Prostate gland (tissue), 2 donors: ENCODE measurements at regions not wholly inside any gene's neighbourhood (a gene's known extent, or its start where the extent isn't known, plus 50 kb on each side); places are given as distances from the start of the nearest gene placed in this dataset.

Experiments
- DNase-seq: peaks from one replicate; pipeline ENCODE4 v3.0.0-alpha.2; 2019; ENCODE audit warnings: low spot score
- H3K27ac ChIP-seq, 2 donors: fragments of 200-600 bp; sonication (generic); 2 replicates each; pipeline ENCODE4 v1.5.1; 2017 to 2019
- H3K27me3 ChIP-seq: fragments of 200-600 bp; sonication (generic); replicated peaks from 2 replicates; pipeline ENCODE4 v1.5.1; 2019; ENCODE audit not compliant: insufficient read depth
- H3K36me3 ChIP-seq, 2 donors: fragments of 200-600 bp; sonication (generic); 1 replicate in 1 of 2; 2 replicates in 1 of 2; pipeline versions ENCODE4 v1.5.1 to v1.8.1; 2017 to 2019
- H3K4me1 ChIP-seq: fragments of 200-600 bp; sonication (generic); replicated peaks from 2 replicates; pipeline ENCODE4 v1.5.1; 2019
- H3K4me3 ChIP-seq, 2 donors: fragments of 200-600 bp; sonication (generic); 2 replicates each; pipeline ENCODE4 v1.5.1; 2017 to 2019
- H3K9me3 ChIP-seq: fragments of 200-600 bp; sonication (generic); 2 replicates; pipeline ENCODE4 v1.5.1; 2017
- POLR2A ChIP-seq: fragments of 450-650 bp; IDR thresholded peaks from one replicate; pipeline ENCODE4 v1.6.1; 2016; ENCODE audit warnings: antibody characterized with exemption, mild to moderate bottlenecking
- POLR2AphosphoS5 ChIP-seq: sonication (generic); formaldehyde crosslinking; IDR thresholded peaks from one replicate; pipeline ENCODE4 v1.6.1; 2017; ENCODE audit warnings: antibody characterized with exemption
- WGBS: methylation state at CpG from one replicate; pipeline ENCODE4 v1.1.5; 2018; 5-methylcytosine and 5-hydroxymethylcytosine counted together
- intact Hi-C: fragments of 100-400 bp; cut with DNase I; formaldehyde crosslinking; loops from one replicate; pipeline ENCODE4 v1.14.2; 2022
- TF ChIP-seq, protein P1 (sequence below), 4 experiments: fragments of 200-600 bp in 2 of 4; fragments of 450-650 bp in 2 of 4; sonication (generic) in 2 of 4; IDR thresholded peaks; 1 replicate in 3 of 4; 2 replicates in 1 of 4; pipeline ENCODE4 v1.5.1; 2016 to 2019; ENCODE audit warnings: antibody characterized with exemption in 4 of 4, mild to moderate bottlenecking in 2 of 4, moderate library complexity in 2 of 4

- H3K36me3 ChIP-seq = no peaks in the 10 kb centered on the region
- H3K27ac ChIP-seq = no peak overlapping the region
- no peak overlapping the region for H3K4me3 ChIP-seq
- intact Hi-C loops = no loop called here
- DNase-seq = no peak
- H3K4me1 ChIP-seq = no peaks in the 10 kb centered on the region
- no peaks in the 10 kb centered on the region for H3K9me3 ChIP-seq
- TF ChIP-seq, protein P1, sequence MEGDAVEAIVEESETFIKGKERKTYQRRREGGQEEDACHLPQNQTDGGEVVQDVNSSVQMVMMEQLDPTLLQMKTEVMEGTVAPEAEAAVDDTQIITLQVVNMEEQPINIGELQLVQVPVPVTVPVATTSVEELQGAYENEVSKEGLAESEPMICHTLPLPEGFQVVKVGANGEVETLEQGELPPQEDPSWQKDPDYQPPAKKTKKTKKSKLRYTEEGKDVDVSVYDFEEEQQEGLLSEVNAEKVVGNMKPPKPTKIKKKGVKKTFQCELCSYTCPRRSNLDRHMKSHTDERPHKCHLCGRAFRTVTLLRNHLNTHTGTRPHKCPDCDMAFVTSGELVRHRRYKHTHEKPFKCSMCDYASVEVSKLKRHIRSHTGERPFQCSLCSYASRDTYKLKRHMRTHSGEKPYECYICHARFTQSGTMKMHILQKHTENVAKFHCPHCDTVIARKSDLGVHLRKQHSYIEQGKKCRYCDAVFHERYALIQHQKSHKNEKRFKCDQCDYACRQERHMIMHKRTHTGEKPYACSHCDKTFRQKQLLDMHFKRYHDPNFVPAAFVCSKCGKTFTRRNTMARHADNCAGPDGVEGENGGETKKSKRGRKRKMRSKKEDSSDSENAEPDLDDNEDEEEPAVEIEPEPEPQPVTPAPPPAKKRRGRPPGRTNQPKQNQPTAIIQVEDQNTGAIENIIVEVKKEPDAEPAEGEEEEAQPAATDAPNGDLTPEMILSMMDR (IDR thresholded peaks at IDR 0.05) = no peak
- TF ChIP-seq POLR2AphosphoS5 = no peak
- no peak for TF ChIP-seq POLR2A
- no peaks in the 10 kb centered on the region for H3K27me3 ChIP-seq
These were observed 1465.6 kb upstream of the ZEB2 start for GRCh38 chr2:145985517-145985916.

DNA sequence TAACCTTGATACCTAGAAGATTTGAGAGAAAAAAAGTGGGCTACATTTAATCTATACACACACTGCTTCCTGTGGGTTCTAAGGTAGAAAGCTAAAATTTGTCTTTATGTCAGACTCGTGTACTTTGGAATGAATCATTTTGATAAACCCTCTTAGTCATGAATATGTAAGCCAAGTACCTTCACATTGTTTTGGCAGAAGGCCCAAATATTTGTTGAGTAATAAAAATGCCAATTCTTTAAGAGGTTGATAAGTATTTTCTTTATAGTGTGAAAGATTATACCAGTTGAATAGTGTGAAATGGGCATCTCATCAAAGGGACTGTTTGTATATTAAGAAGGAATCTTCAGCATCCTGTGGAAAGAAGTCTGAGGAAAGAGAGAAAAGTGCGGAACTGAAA lies 1464.7 kb upstream of the ZEB2 start:
- DNase-seq = no peak
- WGBS = 30% methylated on average over 2 of the region's 2 CpGs
- TF ChIP-seq POLR2AphosphoS5 (no peak), POLR2A (no peak)
- TF ChIP-seq, protein P1 (IDR thresholded peaks at IDR 0.05) = no peak
- intact Hi-C loops = no loop called here
- Histone ChIP-seq H3K27ac (no peak overlapping the region), H3K36me3 (no peaks in the 10 kb centered on the region), H3K4me1 (no peaks in the 10 kb centered on the region), H3K27me3 (no peaks in the 10 kb centered on the region), H3K4me3 (no peak overlapping the region), H3K9me3 (no peaks in the 10 kb centered on the region)

DNA sequence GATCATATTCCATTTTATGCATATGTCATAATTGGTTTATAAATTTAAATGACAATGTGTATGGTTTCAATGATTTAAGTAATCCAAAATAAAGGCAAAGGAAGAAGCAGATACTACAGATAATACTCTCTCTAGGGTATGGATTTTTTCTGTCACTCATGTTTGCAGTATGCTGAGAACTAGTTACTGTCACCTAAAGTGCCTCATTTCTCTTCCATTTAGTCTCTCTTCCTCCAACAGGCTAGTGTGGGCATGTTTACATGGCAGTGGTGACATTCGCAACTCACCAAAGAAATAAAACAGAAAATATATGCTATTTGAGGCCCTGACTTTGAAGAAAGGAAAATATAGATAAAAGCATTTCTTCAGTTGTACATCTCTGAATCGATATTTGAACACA lies 1460.4 kb upstream of the ZEB2 start:
- Histone ChIP-seq H3K4me3 (no peak overlapping the region), H3K4me1 (no peaks in the 10 kb centered on the region), H3K27ac (no peak overlapping the region), H3K36me3 (no peaks in the 10 kb centered on the region), H3K9me3 (no peaks in the 10 kb centered on the region), H3K27me3 (no peaks in the 10 kb centered on the region)
- 71% methylated on average over 2 of the region's 2 CpGs for WGBS
- DNase-seq = no peak
- no peak for TF ChIP-seq POLR2AphosphoS5
- no peak for TF ChIP-seq POLR2A
- TF ChIP-seq, protein P1 (IDR thresholded peaks at IDR 0.05) = no peak
- intact Hi-C loops = no loop called here

DNA sequence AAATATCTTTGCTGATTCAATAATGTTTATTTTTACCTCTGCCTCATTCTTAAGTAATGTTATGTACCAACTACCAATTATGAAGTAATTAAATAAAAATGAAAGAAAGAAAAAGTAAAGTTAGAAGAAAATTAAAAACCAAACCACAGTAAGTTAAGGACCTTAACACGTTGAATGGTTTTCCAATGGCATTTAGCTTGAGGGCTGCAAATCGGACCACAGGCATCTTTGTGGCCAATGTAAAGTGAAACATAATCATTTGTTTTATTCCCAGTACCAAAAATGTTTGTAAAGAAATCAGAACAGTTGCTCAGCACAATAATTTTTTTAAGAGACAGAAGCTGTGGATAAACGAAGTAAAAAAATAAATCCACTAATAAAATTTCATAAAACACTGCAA lies 1455.5 kb upstream of the ZEB2 start:
- Histone ChIP-seq H3K4me3 (no peak overlapping the region), H3K27ac (no peak overlapping the region), H3K27me3 (no peaks in the 10 kb centered on the region), H3K4me1 (no peaks in the 10 kb centered on the region), H3K9me3 (no peaks in the 10 kb centered on the region), H3K36me3 (no peaks in the 10 kb centered on the region)
- no peak for TF ChIP-seq POLR2AphosphoS5
- no peak for TF ChIP-seq POLR2A
- TF ChIP-seq, protein P1 (IDR thresholded peaks at IDR 0.05) = no peak
- 40% methylated on average over 3 of the region's 3 CpGs for WGBS
- intact Hi-C loops = no loop called here
- DNase-seq = no peak

- 79% methylated on average over 1 of the region's 1 CpG for WGBS
- H3K4me1 ChIP-seq = no peaks in the 10 kb centered on the region
- H3K36me3 ChIP-seq = no peaks in the 10 kb centered on the region
- no peak overlapping the region for H3K27ac ChIP-seq
- no peaks in the 10 kb centered on the region for H3K27me3 ChIP-seq
- no peaks in the 10 kb centered on the region for H3K9me3 ChIP-seq
- no peak overlapping the region for H3K4me3 ChIP-seq
- intact Hi-C loops = no loop called here
- TF ChIP-seq, protein P1 (IDR thresholded peaks at IDR 0.05) = no peak
- TF ChIP-seq POLR2A (no peak), POLR2AphosphoS5 (no peak)
- no peak for DNase-seq
These were observed 1441.9 kb upstream of the ZEB2 start for GRCh38 chr2:145961846-145962245.
